T-helper 17 cell (primary cell): ENCODE measurements at regions not wholly inside any gene's neighbourhood (a gene's known extent, or its start where the extent isn't known, plus 50 kb on each side); places are given as distances from the start of the nearest gene placed in this dataset.
"Not testable (repeated sequence)": the region's sequence is repeated elsewhere in the genome, so short reads cannot be mapped to it uniquely, and the experiment has no call there.

Source experiments
- ATAC-seq: fragments of 150-1000 bp; cut with Tn5 transposase; 2 replicates; pipeline ENCODE4 v1.10.0; 2021; ENCODE audit warnings: mild to moderate bottlenecking, moderate library complexity
- DNase-seq, 3 donors: peaks; one replicate each; pipeline versions ENCODE4 v3.0.0 to v3.0.0-alpha.2; 2020 to 2021
- H3K9me3 ChIP-seq: one replicate; pipeline ENCODE4 v1.7.0; 2013; ENCODE audit warnings: low read length, mild to moderate bottlenecking; ENCODE audit not compliant: control insufficient read depth, poor library complexity, severe bottlenecking
- H3K27ac Mint-ChIP-seq: one replicate; pipeline ENCODE4 v1.8.0; 2022; ENCODE audit warnings: mild to moderate bottlenecking, moderate library complexity, mixed read lengths
- H3K27me3 Mint-ChIP-seq: one replicate; pipeline ENCODE4 v1.8.0; 2022; ENCODE audit warnings: mixed read lengths
- H3K36me3 Mint-ChIP-seq: one replicate; pipeline ENCODE4 v1.8.0; 2022; ENCODE audit warnings: low read depth, mixed read lengths
- H3K4me1 Mint-ChIP-seq: one replicate; pipeline ENCODE4 v1.8.0; 2022; ENCODE audit warnings: mild to moderate bottlenecking, mixed read lengths
- H3K4me3 Mint-ChIP-seq: one replicate; pipeline ENCODE4 v1.8.0; 2022; ENCODE audit warnings: mild to moderate bottlenecking, moderate library complexity, mixed read lengths

DNA sequence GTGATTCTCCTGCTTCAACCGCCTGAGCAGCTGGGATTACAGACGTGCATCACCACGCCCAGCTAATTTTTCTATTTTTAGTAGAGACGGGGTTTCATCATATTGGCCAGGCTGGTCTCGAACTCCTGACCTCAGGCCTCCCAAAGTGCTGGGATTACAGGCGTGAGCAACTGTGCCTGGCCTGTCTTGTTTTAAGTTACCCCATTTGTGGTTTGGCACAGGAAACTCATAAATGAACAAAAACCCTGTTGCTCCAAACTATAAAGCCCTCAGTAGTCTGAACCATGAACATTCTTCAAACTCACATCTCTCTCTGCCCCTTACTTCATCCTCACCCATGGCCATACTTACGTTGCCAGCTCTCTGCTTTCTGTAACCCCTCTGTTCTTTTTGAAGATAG, 61.7 kb downstream of the RHOU start:
- ATAC-seq, H3K4me1 Mint-ChIP-seq, DNase-seq, H3K36me3 Mint-ChIP-seq, H3K27ac Mint-ChIP-seq, H3K4me3 Mint-ChIP-seq, H3K27me3 Mint-ChIP-seq, H3K9me3 ChIP-seq: not testable (repeated sequence)

DNA sequence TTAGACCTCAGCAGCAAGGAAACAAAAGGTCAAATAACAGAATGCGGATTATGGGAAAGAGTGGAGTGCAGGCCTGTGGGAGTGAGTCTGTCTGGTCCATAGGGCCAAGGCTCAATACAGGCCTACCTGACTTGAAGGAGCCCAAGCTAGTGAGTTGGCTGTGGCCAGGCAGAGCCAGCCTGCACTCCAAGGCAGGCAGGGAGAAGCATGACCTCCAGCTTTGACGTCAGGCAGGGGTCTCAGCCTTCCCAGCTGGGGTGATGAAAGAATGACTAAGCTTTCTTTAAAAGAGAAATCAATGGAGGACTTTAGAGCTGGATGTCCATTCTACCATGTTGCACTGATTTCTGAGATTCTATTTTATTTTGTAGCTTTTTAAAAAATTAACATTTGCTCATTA, 62.8 kb downstream of the RHOU start:
- Mint-ChIP-seq H3K36me3 (no peaks in the 10 kb centered on the region), H3K27me3 (no peaks in the 10 kb centered on the region), H3K4me3 (no peak overlapping the region), H3K27ac (no peak overlapping the region), H3K4me1 (peaks cover 3% of the 10 kb centered on the region)
- H3K9me3 ChIP-seq: no peaks in the 10 kb centered on the region
- DNase-seq (no peak), ATAC-seq (no peak)

DNA sequence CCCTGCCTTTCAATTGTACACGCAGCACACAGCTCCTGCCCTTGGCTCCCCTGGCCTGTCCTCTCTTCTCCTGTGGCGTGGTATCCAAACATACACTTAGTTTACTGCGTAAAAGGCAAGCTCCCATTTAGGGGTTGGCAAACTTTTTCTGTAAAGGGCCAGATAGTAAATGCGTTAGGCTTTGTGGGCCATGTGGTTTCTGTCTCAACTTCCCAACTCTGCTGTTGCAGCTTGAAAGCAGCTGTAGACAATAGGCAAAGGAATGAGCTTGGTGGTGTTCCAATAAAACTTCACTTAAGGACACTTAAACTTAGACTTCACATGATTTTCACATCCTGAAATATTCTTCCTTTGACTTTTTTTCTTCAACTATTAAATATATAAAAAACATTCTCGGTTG, 63.3 kb downstream of the RHOU start:
- H3K36me3 Mint-ChIP-seq: no peaks in the 10 kb centered on the region
- ATAC-seq (no peak), DNase-seq (no peak)
- no peak overlapping the region for H3K4me3 Mint-ChIP-seq
- H3K9me3 ChIP-seq: no peaks in the 10 kb centered on the region
- H3K27ac Mint-ChIP-seq: no peak overlapping the region
- H3K27me3 Mint-ChIP-seq: no peaks in the 10 kb centered on the region
- H3K4me1 Mint-ChIP-seq: peaks cover 3% of the 10 kb centered on the region

DNA sequence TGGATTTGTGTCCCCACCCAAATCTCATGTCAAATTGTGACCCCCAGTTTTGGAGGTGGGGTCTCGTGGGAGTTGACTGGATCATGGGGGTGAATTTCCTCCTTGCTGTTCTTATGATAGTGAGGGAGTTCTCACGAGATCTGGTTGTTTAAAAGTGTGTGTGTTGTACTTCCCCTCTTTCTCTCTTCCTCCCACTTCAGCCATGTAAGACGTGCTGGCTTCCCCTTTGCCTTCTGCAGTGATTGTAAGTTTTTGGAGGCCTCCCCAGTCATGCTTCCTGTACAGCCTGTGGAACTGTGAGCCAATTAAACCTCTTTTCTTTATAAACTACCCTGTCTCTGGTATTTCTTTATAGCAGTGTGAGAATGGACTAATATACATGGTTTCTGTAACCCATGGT, 64.6 kb downstream of the RHOU start:
- Mint-ChIP-seq H3K4me3 (no peak overlapping the region), H3K27me3 (no peaks in the 10 kb centered on the region), H3K27ac (no peak overlapping the region), H3K4me1 (peaks cover 7% of the 10 kb centered on the region), H3K36me3 (no peaks in the 10 kb centered on the region)
- ATAC-seq (no peak), DNase-seq (no peak)
- H3K9me3 ChIP-seq: no peaks in the 10 kb centered on the region

DNA sequence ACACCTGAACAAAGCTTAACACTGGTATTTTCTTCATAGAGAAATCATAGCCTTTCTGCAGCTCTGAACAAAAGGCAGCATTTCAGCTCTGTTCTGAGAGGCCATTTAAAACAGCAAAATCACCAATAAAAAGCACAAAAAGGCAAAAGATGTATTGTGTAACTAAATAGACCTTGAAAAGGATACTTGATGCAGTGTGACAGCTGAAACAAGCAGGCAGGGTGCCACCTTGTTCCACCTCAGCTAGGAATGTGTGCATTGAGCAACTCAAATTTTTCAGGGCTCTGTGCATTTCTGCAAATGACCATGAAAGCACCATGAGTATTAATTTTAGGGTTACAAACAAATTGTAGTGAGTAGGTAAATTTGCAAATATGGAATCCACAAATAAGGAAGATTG, 65.8 kb downstream of the RHOU start:
- H3K9me3 ChIP-seq: no peaks in the 10 kb centered on the region
- Mint-ChIP-seq H3K4me1 (peaks cover 13% of the 10 kb centered on the region), H3K4me3 (no peak overlapping the region), H3K27me3 (no peaks in the 10 kb centered on the region), H3K27ac (no peak overlapping the region), H3K36me3 (no peaks in the 10 kb centered on the region)
- DNase-seq (no peak), ATAC-seq (no peak)

DNA sequence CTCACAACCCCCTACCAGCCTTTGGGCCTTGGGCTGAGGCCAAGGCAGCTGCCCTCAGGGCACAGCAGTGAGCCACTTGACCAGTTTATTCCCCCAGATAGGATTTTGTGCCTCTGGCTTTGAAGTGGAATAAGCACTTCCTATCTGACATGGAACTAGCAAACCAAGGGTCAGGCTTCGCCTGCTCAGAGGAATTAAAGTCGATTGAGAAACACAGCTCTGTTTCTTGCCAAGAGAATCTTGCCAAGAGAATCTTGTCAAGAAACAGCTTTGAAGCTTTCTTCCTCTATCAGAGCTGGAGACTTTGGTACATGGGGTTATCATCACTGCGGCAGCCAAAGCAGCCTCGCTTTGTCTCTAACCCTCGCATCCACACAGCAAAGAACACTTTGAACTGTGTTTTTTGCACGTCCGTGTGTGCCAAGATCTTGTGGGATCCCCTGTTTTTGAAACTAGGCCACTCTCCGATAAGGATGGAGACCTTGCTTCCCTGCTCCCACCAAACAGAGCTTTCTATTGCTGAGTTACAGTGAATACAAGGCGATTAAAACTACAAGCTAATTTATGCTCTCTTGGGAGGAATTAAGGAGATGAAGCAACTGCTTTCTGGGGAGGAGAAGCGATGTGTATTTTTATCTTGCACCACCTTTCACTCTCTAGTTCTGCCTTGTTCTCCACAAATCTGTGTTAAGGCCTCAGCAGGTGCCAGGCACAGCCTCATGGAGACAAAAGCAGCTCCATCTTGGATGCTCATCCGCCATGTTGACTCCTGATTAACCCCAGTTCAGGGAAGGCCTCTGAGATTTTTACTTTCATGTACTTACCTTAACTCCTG, 67.3 kb downstream of the RHOU start:
- ATAC-seq (no peak), DNase-seq (no peak)
- H3K9me3 ChIP-seq: no peaks in the 10 kb centered on the region
- no peaks in the 10 kb centered on the region for H3K27me3 Mint-ChIP-seq
- H3K4me3 Mint-ChIP-seq: no peak overlapping the region
- peak overlapping the region; percentile 54 for H3K27ac Mint-ChIP-seq
- H3K36me3 Mint-ChIP-seq: no peaks in the 10 kb centered on the region
- peaks cover 13% of the 10 kb centered on the region for H3K4me1 Mint-ChIP-seq

DNA sequence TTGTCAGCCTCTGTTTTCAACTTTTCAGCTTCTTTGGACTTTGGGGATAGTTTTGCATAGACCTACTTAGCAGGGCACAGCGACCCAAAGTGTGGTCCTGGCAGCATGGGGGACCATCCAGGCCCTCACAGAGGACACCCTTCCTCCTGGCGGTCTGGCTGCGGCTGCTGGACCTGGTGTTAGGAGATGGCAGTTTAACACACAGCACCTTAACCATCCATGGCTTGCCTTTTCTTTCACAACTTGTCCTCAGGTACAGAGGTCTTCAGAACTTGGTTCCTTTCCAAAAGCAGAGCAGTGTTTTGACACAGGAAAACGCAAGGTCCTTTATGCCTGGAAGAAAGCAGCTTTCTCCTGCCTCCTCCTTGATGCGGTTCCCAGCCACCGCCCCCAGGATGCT, 68.1 kb downstream of the RHOU start:
- ATAC-seq (no peak), DNase-seq (no peak)
- H3K4me3 Mint-ChIP-seq: no peak overlapping the region
- no peaks in the 10 kb centered on the region for H3K36me3 Mint-ChIP-seq
- H3K4me1 Mint-ChIP-seq: peaks cover 13% of the 10 kb centered on the region
- no peaks in the 10 kb centered on the region for H3K9me3 ChIP-seq
- H3K27me3 Mint-ChIP-seq: no peaks in the 10 kb centered on the region
- peak overlapping the region; percentile 54 for H3K27ac Mint-ChIP-seq

DNA sequence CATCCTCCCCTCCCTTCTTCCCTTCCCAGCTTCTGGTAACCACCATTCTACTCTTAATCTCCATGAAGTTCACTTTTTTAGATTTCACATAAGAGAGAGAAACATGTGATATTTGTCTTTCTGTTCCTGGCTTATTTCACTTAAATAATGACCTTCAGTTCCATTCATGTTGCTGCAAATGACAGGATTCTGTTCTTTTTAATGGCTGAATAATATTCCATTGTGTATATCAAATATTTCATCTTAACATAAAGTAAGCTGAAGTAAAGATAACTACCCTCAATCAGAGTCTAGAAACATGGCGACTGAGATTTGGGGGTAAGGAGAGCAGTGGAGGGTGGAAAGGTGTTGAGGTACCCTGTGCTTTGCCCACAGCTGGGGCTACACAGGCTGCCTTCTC, 68.9 kb downstream of the RHOU start:
- Mint-ChIP-seq H3K4me3 (no peak overlapping the region), H3K27ac (peak overlapping the region; percentile 94), H3K4me1 (peaks cover 17% of the 10 kb centered on the region), H3K27me3 (no peaks in the 10 kb centered on the region), H3K36me3 (no peaks in the 10 kb centered on the region)
- ATAC-seq (no peak), DNase-seq (no peak)
- no peaks in the 10 kb centered on the region for H3K9me3 ChIP-seq

DNA sequence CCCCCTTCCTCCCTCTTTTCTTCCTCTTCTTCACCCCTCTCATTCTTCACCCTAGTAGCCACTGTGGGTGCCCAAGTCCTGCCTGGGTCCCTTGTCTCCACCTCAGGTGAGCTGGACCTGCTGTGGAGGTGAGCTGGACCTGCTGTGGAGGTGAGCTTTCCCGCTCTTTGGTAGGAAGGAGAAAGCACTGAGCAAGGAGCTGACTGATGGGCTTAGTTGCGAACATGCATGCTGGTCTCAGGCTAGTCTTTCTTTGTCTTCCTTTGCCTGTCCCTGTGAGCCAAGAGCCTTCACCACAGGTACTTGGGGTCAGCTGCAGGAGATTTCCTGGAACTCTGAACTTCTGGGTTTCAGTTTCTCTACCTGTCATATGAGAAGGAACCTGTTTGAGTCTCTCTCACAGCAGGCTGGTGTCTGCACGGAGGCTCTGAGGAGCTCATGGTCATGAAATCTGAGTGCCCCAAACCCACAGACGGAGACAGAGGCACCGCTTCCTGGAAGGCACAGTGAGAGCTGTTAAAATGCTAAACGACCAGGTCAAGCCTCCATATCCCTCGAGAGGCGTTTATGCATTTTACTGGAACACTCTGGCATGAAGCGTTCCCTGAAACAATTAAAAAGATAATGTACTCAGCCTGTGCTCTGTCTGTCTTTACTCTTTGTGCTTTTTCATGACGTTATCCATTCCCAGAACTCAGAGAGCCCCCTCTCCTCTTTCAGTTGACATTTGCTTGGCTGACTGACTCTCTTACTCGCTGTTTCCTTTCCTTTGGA, 69.5 kb downstream of the RHOU start:
- peak; percentile 46 for ATAC-seq
- no peaks in the 10 kb centered on the region for H3K9me3 ChIP-seq
- no peak for DNase-seq
- H3K36me3 Mint-ChIP-seq: no peaks in the 10 kb centered on the region
- peak overlapping the region; percentile 89 for H3K4me3 Mint-ChIP-seq
- H3K27ac Mint-ChIP-seq: peak overlapping the region; percentile 94
- no peaks in the 10 kb centered on the region for H3K27me3 Mint-ChIP-seq
- H3K4me1 Mint-ChIP-seq: peaks cover 23% of the 10 kb centered on the region

DNA sequence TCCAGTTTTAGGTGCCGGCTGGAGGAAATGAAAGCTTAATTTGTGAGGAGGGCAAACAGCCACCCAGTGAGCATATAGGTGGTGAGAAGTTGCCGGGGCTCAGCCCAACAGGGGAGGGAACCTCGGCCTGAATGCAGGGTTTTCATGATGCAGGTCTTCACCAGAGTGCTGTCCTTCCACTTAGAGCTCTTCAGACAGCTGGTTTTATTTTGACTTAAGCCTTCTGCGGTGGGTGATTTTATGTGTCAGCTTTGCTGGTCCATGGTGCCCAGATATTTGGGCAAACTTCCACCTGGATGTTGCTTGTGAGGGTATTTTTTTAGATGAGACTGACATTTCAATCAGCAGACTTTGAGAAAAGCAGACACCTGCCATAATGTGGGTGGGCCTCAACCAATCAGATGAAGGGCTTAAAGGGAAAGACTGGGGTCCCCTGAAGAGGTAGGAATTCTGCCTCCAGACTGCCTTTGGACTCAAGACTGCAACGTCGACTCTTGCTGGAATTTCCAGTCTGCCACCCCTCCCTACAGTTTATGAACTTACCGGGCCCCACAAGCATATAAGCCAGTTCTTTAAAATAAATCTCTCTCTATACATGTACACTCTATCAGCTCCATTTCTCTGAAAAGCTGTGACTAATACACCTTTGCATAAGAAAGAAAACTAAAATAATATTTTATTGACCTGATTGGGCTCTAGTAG, 72.8 kb downstream of the RHOU start:
- H3K9me3 ChIP-seq: no peaks in the 10 kb centered on the region
- Mint-ChIP-seq H3K36me3 (no peaks in the 10 kb centered on the region), H3K27ac (no peak overlapping the region), H3K4me3 (no peak overlapping the region), H3K27me3 (no peaks in the 10 kb centered on the region), H3K4me1 (peaks cover 35% of the 10 kb centered on the region)
- ATAC-seq: no peak
- DNase-seq: no peak

DNA sequence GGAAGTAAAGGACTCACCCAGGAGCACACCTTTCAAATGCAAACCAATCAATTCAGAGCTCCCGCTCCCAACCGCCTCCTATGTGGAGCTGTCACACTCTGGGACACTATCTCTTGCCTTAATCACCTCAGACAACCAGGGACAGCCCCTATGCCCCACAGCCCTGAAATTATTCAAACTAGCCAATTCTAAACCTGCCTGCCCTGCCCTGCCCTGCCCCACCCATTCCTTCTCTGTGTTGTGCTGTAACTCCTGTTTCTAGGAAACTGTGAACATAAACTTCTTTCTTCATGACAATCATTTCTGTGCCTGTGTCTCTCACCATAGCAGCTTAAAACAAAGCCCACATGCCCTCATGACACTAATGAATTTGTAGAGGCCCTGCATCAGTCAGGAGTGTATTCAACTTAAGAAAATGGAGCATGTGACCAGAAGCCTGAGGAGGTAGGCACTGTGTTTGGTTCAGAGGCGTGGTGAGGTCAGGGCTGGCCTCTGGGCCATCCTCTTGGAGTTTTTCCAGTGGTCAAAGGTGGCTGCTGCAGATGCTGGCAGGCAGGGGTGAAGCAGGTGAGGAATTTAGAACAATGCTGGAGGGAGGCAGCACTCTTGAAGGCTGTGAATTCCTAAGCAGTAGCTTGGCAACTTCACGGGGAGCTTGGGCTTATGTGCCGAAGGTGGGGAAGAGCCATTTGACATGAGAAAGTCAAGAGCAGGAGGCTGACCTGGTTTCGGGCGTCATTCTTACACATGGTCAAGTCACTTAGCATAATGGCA, 74.5 kb downstream of the RHOU start:
- Mint-ChIP-seq H3K4me3 (no peak overlapping the region), H3K4me1 (peaks cover 31% of the 10 kb centered on the region), H3K27ac (no peak overlapping the region), H3K36me3 (no peaks in the 10 kb centered on the region), H3K27me3 (no peaks in the 10 kb centered on the region)
- no peaks in the 10 kb centered on the region for H3K9me3 ChIP-seq
- DNase-seq (no peak), ATAC-seq (peak; percentile 54)

DNA sequence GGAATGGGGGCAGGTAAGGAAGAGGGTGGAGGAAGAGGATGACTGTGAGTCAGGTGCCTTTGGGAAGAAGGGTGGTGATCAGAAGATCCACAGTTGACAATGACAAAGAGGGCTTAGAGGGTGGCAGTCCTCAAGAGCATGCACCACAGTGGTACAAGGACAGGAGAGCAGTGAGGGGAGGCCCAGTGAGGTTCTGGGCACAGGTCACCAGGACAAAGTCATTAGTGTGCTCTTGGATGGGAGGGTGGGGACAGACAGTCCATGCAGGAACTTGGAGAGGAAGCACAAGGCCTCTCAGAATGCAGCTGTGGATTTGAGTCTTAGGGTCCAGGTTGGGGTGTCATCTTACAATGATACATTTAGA, 75.1 kb downstream of the RHOU start:
- no peaks in the 10 kb centered on the region for H3K27me3 Mint-ChIP-seq
- DNase-seq (no peak), ATAC-seq (no peak)
- H3K27ac Mint-ChIP-seq: no peak overlapping the region
- H3K9me3 ChIP-seq: no peaks in the 10 kb centered on the region
- H3K4me3 Mint-ChIP-seq: no peak overlapping the region
- H3K36me3 Mint-ChIP-seq: no peaks in the 10 kb centered on the region
- H3K4me1 Mint-ChIP-seq: peaks cover 26% of the 10 kb centered on the region
